IMR-90 (cell line): ENCODE measurements at regions not wholly inside any gene's neighbourhood (a gene's known extent, or its start where the extent isn't known, plus 50 kb on each side); places are given as distances from the start of the nearest gene placed in this dataset.

Experiments used
- CTCF ChIP-seq: conservative IDR thresholded peaks from 2 replicates; pipeline ENCODE4 v1.5.1; 2012; ENCODE audit warnings: mild to moderate bottlenecking, low read depth, low read length, improper control_type of control experiment
- FOS ChIP-seq: fragments of 150-350 bp; IDR thresholded peaks from 2 replicates; pipeline ENCODE4 v1.6.1; 2016; ENCODE audit warnings: low read depth, low read length
- POLR2A ChIP-seq: IDR thresholded peaks from 2 replicates; pipeline ENCODE4 v1.6.1; 2012; ENCODE audit warnings: mild to moderate bottlenecking, low read depth, low read length
- RCOR1 ChIP-seq: IDR thresholded peaks from 2 replicates; pipeline ENCODE4 v1.6.1; 2012; ENCODE audit warnings: mild to moderate bottlenecking, low read length, improper control_type of control experiment; ENCODE audit not compliant: insufficient replicate concordance
- RFX5 ChIP-seq: IDR thresholded peaks from 2 replicates; pipeline ENCODE4 v1.8.0; 2012; ENCODE audit warnings: low read depth, mild to moderate bottlenecking, low read length, moderate library complexity
- USF2 ChIP-seq: fragments of 150-350 bp; IDR thresholded peaks from 2 replicates; pipeline ENCODE4 v1.6.1; 2017; ENCODE audit warnings: mild to moderate bottlenecking, antibody characterized with exemption, low read length, low read depth

- no peak for TF ChIP-seq CTCF
- TF ChIP-seq POLR2A, result no peak
- TF ChIP-seq RFX5, result no peak
- TF ChIP-seq FOS, result no peak
- TF ChIP-seq RCOR1, result no peak
- no peak for TF ChIP-seq USF2
Measured at GRCh38 chr1:196074182-196074581, 534.1 kb downstream of the KCNT2 start.
